ENCODE measurements at regions not wholly inside any gene's neighbourhood (a gene's known extent, or its start where the extent isn't known, plus 50 kb on each side); places are given as distances from the start of the nearest gene placed in this dataset.
"Not testable (repeated sequence)": the region's sequence is repeated elsewhere in the genome, so short reads cannot be mapped to it uniquely, and the experiment has no call there.

- TF ChIP-seq POLR2A (IDR thresholded peaks at IDR 0.05) (no peak), EP300 (IDR thresholded peaks at IDR 0.05) (no peak)
- TF ChIP-seq, protein P1, sequence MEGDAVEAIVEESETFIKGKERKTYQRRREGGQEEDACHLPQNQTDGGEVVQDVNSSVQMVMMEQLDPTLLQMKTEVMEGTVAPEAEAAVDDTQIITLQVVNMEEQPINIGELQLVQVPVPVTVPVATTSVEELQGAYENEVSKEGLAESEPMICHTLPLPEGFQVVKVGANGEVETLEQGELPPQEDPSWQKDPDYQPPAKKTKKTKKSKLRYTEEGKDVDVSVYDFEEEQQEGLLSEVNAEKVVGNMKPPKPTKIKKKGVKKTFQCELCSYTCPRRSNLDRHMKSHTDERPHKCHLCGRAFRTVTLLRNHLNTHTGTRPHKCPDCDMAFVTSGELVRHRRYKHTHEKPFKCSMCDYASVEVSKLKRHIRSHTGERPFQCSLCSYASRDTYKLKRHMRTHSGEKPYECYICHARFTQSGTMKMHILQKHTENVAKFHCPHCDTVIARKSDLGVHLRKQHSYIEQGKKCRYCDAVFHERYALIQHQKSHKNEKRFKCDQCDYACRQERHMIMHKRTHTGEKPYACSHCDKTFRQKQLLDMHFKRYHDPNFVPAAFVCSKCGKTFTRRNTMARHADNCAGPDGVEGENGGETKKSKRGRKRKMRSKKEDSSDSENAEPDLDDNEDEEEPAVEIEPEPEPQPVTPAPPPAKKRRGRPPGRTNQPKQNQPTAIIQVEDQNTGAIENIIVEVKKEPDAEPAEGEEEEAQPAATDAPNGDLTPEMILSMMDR (IDR thresholded peaks at IDR 0.05) = no peak
- H3K9me3 ChIP-seq = peaks cover 0 to 7% (median 0%) of the 10 kb centered on the region in 4 donors
- H3K4me3 ChIP-seq = no peak overlapping the region
- H3K4me1 ChIP-seq = peaks cover 0 to 30% (median 6%) of the 10 kb centered on the region in 4 donors
- 63 to 70% methylated on average over 1 of the region's 1 CpG for WGBS, 2 donors
- no peak overlapping the region for H3K27ac ChIP-seq
- no peak for DNase-seq (ENCODE audit: low spot score in 2 of 2)
- H3K36me3 ChIP-seq = no peaks in the 10 kb centered on the region
- no peaks in the 10 kb centered on the region for H3K27me3 ChIP-seq
These were observed 255.9 kb downstream of the SPRY1 start for GRCh38 chr4:123652476-123652875.

DNA sequence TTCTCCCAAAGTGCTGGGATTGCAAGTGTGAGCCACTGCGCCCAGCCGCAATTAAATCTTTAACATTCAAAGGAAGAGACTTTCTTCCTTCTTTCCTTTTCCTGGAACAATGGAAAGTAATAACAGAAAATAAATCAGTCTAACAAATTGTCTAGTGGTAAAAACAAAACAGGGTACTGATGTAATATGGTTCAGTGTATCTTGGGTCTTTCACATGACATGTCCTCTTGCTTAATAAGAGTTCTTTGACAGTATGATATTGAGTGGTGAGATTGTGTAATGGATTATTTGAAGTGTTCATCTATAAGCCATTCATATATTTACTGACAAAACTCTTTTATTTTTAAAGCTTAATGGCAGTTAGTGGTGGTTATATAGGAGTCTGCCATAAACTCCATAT lies 256.6 kb downstream of the SPRY1 start:
- no peaks in the 10 kb centered on the region for H3K36me3 ChIP-seq
- 91 to 94% methylated on average over 2 of the region's 2 CpGs for WGBS, 2 donors
- no peaks in the 10 kb centered on the region for H3K27me3 ChIP-seq
- DNase-seq (ENCODE audit: low spot score in 2 of 2) = no peak
- H3K9me3 ChIP-seq = peaks cover 0 to 7% (median 0%) of the 10 kb centered on the region in 4 donors
- no peak overlapping the region for H3K4me3 ChIP-seq
- TF ChIP-seq POLR2A (IDR thresholded peaks at IDR 0.05) (no peak), EP300 (IDR thresholded peaks at IDR 0.05) (no peak)
- TF ChIP-seq, protein P1 (IDR thresholded peaks at IDR 0.05) = no peak
- no peak overlapping the region for H3K27ac ChIP-seq
- peaks cover 0 to 30% (median 6%) of the 10 kb centered on the region in 4 donors for H3K4me1 ChIP-seq

DNA sequence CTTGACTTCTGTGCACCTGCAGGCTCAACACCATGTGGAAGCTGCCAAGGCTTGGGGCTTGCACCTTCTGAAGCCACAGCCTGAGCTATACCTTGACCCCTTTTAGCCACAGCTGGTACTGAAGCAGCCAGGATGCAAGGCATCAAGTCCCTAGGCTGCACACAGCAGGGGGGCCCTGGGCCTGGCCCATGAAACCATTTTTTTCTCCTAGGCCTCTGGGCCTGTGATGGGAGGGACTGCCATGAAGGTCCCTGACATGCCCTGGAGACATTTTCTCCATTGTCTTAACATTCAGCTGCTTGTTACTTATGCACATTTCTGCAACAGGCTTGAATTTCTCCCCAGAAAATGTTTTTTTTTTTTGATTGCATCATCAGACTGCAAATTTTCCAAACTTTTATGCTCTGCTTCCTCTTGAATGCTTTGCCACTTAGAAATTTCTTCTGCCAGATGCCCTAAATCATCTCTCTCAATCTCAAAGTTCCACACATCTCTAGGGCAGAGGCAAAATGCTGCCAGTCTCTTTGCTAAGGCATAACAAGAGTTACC lies 260.2 kb downstream of the SPRY1 start:
- not testable (repeated sequence) for DNase-seq (ENCODE audit: low spot score in 2 of 2); H3K9me3 ChIP-seq; H3K4me1 ChIP-seq; H3K4me3 ChIP-seq; H3K27me3 ChIP-seq; H3K36me3 ChIP-seq; H3K27ac ChIP-seq

GRCh38 chr4:123657606-123658005 lies 261.0 kb downstream of the SPRY1 start:
- not testable (repeated sequence) for H3K9me3 ChIP-seq; H3K36me3 ChIP-seq; H3K27me3 ChIP-seq; H3K27ac ChIP-seq; H3K4me3 ChIP-seq; DNase-seq (ENCODE audit: low spot score in 2 of 2); H3K4me1 ChIP-seq
- 96 to 98% methylated on average over 2 of the region's 2 CpGs for WGBS, 2 donors

DNA sequence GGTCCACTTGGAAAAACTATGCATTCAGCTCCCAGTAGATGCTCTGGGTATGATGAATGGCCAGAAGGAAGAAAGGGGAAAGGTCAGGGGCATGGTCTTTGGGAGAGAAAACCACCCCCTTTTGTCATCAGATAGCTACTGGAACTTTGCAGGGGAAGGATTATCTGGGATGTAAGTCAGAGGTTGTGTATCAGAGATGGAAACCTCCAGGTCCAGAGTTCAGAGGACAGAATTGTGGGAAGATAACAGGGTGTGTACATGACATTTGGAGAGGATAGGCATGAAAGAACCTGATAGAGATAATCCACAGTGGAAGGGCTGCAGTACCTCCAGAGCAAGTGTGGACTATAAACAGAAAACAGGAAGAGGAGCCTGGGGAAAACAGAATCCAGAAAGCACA lies 262.7 kb downstream of the SPRY1 start:
- Histone ChIP-seq H3K4me1 (no peaks in the 10 kb centered on the region), H3K27ac (no peak overlapping the region), H3K9me3 (peaks cover 0 to 7% (median 0%) of the 10 kb centered on the region in 4 donors), H3K36me3 (no peaks in the 10 kb centered on the region), H3K27me3 (no peaks in the 10 kb centered on the region), H3K4me3 (no peak overlapping the region)
- no peak for DNase-seq (ENCODE audit: low spot score in 2 of 2)
- TF ChIP-seq POLR2A (IDR thresholded peaks at IDR 0.05) (no peak), EP300 (IDR thresholded peaks at IDR 0.05) (no peak)
- TF ChIP-seq, protein P1 (IDR thresholded peaks at IDR 0.05) = no peak

DNA sequence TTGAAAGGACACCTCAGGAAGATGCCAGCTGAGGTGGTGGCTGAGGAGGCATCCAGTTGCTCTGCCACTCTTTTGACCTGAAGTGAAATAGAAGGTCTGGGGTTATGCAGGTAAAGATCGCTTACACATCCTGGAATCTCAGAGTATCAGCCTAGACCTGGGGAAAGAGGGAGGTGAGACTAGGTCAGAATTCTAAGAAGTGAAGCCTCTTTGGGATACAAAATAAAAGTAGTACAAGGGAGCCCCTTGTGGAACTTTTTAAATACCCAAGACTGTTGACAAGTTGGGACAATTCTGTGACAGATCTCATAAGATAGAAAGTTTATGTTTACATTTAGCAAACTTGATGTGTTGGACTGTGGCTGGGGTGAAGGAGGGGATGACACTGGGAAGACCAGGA lies 263.1 kb downstream of the SPRY1 start:
- Histone ChIP-seq H3K4me1 (no peaks in the 10 kb centered on the region), H3K27me3 (no peaks in the 10 kb centered on the region), H3K9me3 (peaks cover 0 to 7% (median 0%) of the 10 kb centered on the region in 4 donors), H3K27ac (no peak overlapping the region), H3K4me3 (no peak overlapping the region), H3K36me3 (no peaks in the 10 kb centered on the region)
- WGBS, 2 donors = 93 to 100% methylated on average over 1 of the region's 1 CpG
- no peak for DNase-seq (ENCODE audit: low spot score in 2 of 2)
- no peak for TF ChIP-seq EP300 (IDR thresholded peaks at IDR 0.05)
- TF ChIP-seq, protein P1 (IDR thresholded peaks at IDR 0.05) = peak in 1 of 5 experiments; percentile 16
